ENCODE measurements at regions not wholly inside any gene's neighbourhood (a gene's known extent, or its start where the extent isn't known, plus 50 kb on each side); places are given as distances from the start of the nearest gene placed in this dataset.

GRCh38 chr2:221975151-221975550 is 323.6 kb downstream of the PAX3 start:
- Histone ChIP-seq H3K36me3 (no peaks in the 10 kb centered on the region), H3K9me3 (no peaks in the 10 kb centered on the region), H3K4me1 (no peaks in the 10 kb centered on the region), H3K4me3 (no peak overlapping the region), H3K27me3 (replicated peaks in 1 of 7) (peaks cover 0 to 6% (median 0%) of the 10 kb centered on the region in 7 donors), H3K27ac (no peak overlapping the region)
- no peak for DNase-seq
- intact Hi-C loops (cut with DNase I; ENCODE audit: low total_unique reads) = no loop called here
- 49 to 64% (median 57%) methylated on average over 2 of the region's 2 CpGs for WGBS, 5 donors
- TF ChIP-seq CTCF (IDR thresholded peaks at IDR 0.05 in 8 of 11, conservative IDR thresholded peaks at IDR 0.05 in 3 of 11) (no peak), POLR2AphosphoS5 (IDR thresholded peaks at IDR 0.05) (no peak), POLR2A (IDR thresholded peaks at IDR 0.05) (no peak)

DNA sequence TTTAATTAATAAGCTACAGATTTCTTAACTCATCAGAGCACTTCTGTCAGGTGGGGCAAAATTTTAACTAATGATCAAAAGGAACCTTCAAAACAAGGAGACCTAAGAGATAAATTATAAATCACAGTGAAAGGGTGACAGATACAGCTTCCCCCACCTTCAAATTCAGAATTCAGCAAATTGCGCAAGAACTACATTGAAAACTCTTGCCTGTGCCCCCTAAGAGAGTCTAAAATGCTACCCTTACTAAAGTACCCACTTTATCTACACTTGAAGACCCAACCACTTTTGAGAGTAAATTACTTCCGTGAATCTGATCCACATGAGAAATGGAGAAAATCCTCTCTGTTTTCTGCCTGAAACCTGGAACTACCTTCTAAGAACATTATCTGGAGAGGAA is 324.9 kb downstream of the PAX3 start:
- TF ChIP-seq POLR2A (IDR thresholded peaks at IDR 0.05) (no peak), CTCF (IDR thresholded peaks at IDR 0.05 in 8 of 11, conservative IDR thresholded peaks at IDR 0.05 in 3 of 11) (no peak), POLR2AphosphoS5 (IDR thresholded peaks at IDR 0.05) (no peak)
- DNase-seq = no peak
- Histone ChIP-seq H3K27me3 (replicated peaks in 1 of 7) (peaks cover 0 to 6% (median 0%) of the 10 kb centered on the region in 7 donors), H3K4me1 (no peaks in the 10 kb centered on the region), H3K27ac (no peak overlapping the region), H3K9me3 (no peaks in the 10 kb centered on the region), H3K4me3 (no peak overlapping the region), H3K36me3 (no peaks in the 10 kb centered on the region)
- intact Hi-C loops (cut with DNase I; ENCODE audit: low total_unique reads) = no loop called here
- 90 to 97% (median 93%) methylated on average over 2 of the region's 2 CpGs for WGBS, 5 donors

DNA sequence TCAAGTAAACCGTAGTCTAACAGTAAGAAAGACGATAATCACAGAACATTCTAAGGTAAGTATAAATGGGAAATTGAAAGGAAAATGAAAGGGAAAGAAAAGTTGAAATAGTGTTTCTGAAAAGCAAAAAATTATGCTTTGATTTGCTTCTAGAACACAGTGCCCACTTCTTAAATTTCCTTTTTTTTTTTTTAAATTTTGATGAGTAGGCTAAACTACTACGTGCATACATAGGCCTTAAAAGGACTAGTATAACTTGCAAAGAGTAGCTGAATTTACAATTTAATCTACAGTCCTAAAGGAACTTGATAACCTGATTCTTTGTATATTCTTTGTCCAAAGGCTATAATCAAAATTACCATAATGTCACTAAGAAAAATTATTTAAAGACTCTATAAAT is 325.3 kb downstream of the PAX3 start:
- Histone ChIP-seq H3K9me3 (no peaks in the 10 kb centered on the region), H3K4me3 (no peak overlapping the region), H3K27me3 (replicated peaks in 1 of 7) (peaks cover 0 to 6% (median 0%) of the 10 kb centered on the region in 7 donors), H3K27ac (no peak overlapping the region), H3K4me1 (no peaks in the 10 kb centered on the region), H3K36me3 (no peaks in the 10 kb centered on the region)
- no peak for TF ChIP-seq CTCF (IDR thresholded peaks at IDR 0.05 in 8 of 11, conservative IDR thresholded peaks at IDR 0.05 in 3 of 11)
- TF ChIP-seq POLR2AphosphoS5 (IDR thresholded peaks at IDR 0.05) = no peak
- TF ChIP-seq POLR2A (IDR thresholded peaks at IDR 0.05) = no peak
- 85 to 96% (median 92%) methylated on average over 3 of the region's 3 CpGs for WGBS, 5 donors
- no peak for DNase-seq
- intact Hi-C loops (cut with DNase I; ENCODE audit: low total_unique reads) = no loop called here

GRCh38 chr2:221972813-221973478 is 325.9 kb downstream of the PAX3 start:
- H3K27me3 ChIP-seq (replicated peaks in 1 of 7) = peaks cover 0 to 6% (median 0%) of the 10 kb centered on the region in 7 donors
- H3K36me3 ChIP-seq = no peaks in the 10 kb centered on the region
- H3K9me3 ChIP-seq = no peaks in the 10 kb centered on the region
- intact Hi-C loops (cut with DNase I; ENCODE audit: low total_unique reads) = no loop called here
- H3K27ac ChIP-seq = no peak overlapping the region
- TF ChIP-seq CTCF (IDR thresholded peaks at IDR 0.05 in 8 of 11, conservative IDR thresholded peaks at IDR 0.05 in 3 of 11) = no peak
- TF ChIP-seq POLR2AphosphoS5 (IDR thresholded peaks at IDR 0.05) = no peak
- no peak for TF ChIP-seq POLR2A (IDR thresholded peaks at IDR 0.05)
- 78 to 87% (median 84%) methylated on average over 6 of the region's 6 CpGs for WGBS, 5 donors
- H3K4me1 ChIP-seq = no peaks in the 10 kb centered on the region
- no peak overlapping the region for H3K4me3 ChIP-seq
- DNase-seq = no peak
